ENCODE measurements at regions not wholly inside any gene's neighbourhood (a gene's known extent, or its start where the extent isn't known, plus 50 kb on each side); places are given as distances from the start of the nearest gene placed in this dataset.

GRCh38 chr6:17043148-17043522, 58.7 kb upstream of the STMND1 start:
- Histone ChIP-seq H3K9ac (ENCODE audit: control insufficient read depth, extremely low read depth, insufficient read depth, low read length) (no peak overlapping the region), H3K4me1 (ENCODE audit: control insufficient read depth, extremely low read depth, insufficient read depth, low read length) (peaks cover 11% of the 10 kb centered on the region), H3K9me1 (ENCODE audit: control insufficient read depth, extremely low read depth, insufficient read depth, low read length) (no peaks in the 10 kb centered on the region), H3K27me3 (ENCODE audit: control insufficient read depth, extremely low read depth, insufficient read depth, low read length) (no peaks in the 10 kb centered on the region), H3K9me3 (ENCODE audit: control insufficient read depth, low read depth, low read length) (no peaks in the 10 kb centered on the region), H3K79me2 (ENCODE audit: control insufficient read depth, insufficient read depth, low read length) (no peaks in the 10 kb centered on the region), H3K27ac (ENCODE audit: control insufficient read depth, insufficient read depth, low read length) (no peak overlapping the region), H3K4me2 (ENCODE audit: control insufficient read depth, extremely low read depth, insufficient read depth, low read depth, low read length) (peak overlapping the region; percentile 60), H3K4me3 (ENCODE audit: control insufficient read depth in 2 of 3, extremely low read depth in 1 of 3, insufficient read depth in 2 of 3, low read depth in 1 of 3, low read length in 3 of 3) (no peak overlapping the region), H4K20me1 (ENCODE audit: control insufficient read depth, extremely low read depth, insufficient read depth, low read length) (no peaks in the 10 kb centered on the region), H2AFZ (ENCODE audit: control insufficient read depth, low read length) (no peak overlapping the region), H3K36me3 (ENCODE audit: control insufficient read depth in 2 of 2, extremely low read depth in 1 of 2, insufficient read depth in 2 of 2, low read length in 2 of 2) (no peaks in the 10 kb centered on the region)
- dilution Hi-C loops (cut with MboI; ENCODE audit: extremely low pct_ligation_motif_present, low sequenced_read_pairs), result no loop called here
- TF ChIP-seq EZH2 (IDR thresholded peaks at IDR 0.05; ENCODE audit: low read length) (no peak), CTCF (optimal IDR thresholded peaks at IDR 0.05 in 1 of 3, IDR thresholded peaks at IDR 0.05 in 1 of 3, conservative IDR thresholded peaks at IDR 0.05 in 1 of 3; ENCODE audit: extremely low read depth in 1 of 3, insufficient read depth in 2 of 3, low read length in 3 of 3) (no peak)
- DNase-seq (ENCODE audit: low read depth, low spot score) (no peak), FAIRE-seq (no peak)

- Histone ChIP-seq H3K27ac (ENCODE audit: control insufficient read depth, insufficient read depth, low read length) (no peak overlapping the region), H4K20me1 (ENCODE audit: control insufficient read depth, extremely low read depth, insufficient read depth, low read length) (no peaks in the 10 kb centered on the region), H3K9me3 (ENCODE audit: control insufficient read depth, low read depth, low read length) (no peaks in the 10 kb centered on the region), H3K79me2 (ENCODE audit: control insufficient read depth, insufficient read depth, low read length) (no peaks in the 10 kb centered on the region), H3K9me1 (ENCODE audit: control insufficient read depth, extremely low read depth, insufficient read depth, low read length) (no peaks in the 10 kb centered on the region), H3K36me3 (ENCODE audit: control insufficient read depth in 2 of 2, extremely low read depth in 1 of 2, insufficient read depth in 2 of 2, low read length in 2 of 2) (no peaks in the 10 kb centered on the region), H3K4me2 (ENCODE audit: control insufficient read depth, extremely low read depth, insufficient read depth, low read depth, low read length) (peak overlapping the region; percentile 60), H2AFZ (ENCODE audit: control insufficient read depth, low read length) (peak overlapping the region; percentile 56), H3K4me1 (ENCODE audit: control insufficient read depth, extremely low read depth, insufficient read depth, low read length) (peaks cover 11% of the 10 kb centered on the region), H3K9ac (ENCODE audit: control insufficient read depth, extremely low read depth, insufficient read depth, low read length) (peak overlapping the region; percentile 26), H3K27me3 (ENCODE audit: control insufficient read depth, extremely low read depth, insufficient read depth, low read length) (no peaks in the 10 kb centered on the region), H3K4me3 (ENCODE audit: control insufficient read depth in 2 of 3, extremely low read depth in 1 of 3, insufficient read depth in 2 of 3, low read depth in 1 of 3, low read length in 3 of 3) (no peak overlapping the region)
- peak; percentile 59 to 71 (median 59) for TF ChIP-seq CTCF (optimal IDR thresholded peaks at IDR 0.05 in 1 of 3, IDR thresholded peaks at IDR 0.05 in 1 of 3, conservative IDR thresholded peaks at IDR 0.05 in 1 of 3; ENCODE audit: extremely low read depth in 1 of 3, insufficient read depth in 2 of 3, low read length in 3 of 3)
- no peak for TF ChIP-seq EZH2 (IDR thresholded peaks at IDR 0.05; ENCODE audit: low read length)
- dilution Hi-C loops (cut with MboI; ENCODE audit: extremely low pct_ligation_motif_present, low sequenced_read_pairs), result no loop called here
- DNase-seq (ENCODE audit: low read depth, low spot score), result peak; percentile 17
- peak; percentile 85 for FAIRE-seq
Measured at GRCh38 chr6:17042422-17043147, 59.3 kb upstream of the STMND1 start.
